GM18520 (cell line): ENCODE measurements at regions not wholly inside any gene's neighbourhood (a gene's known extent, or its start where the extent isn't known, plus 50 kb on each side); places are given as distances from the start of the nearest gene placed in this dataset.
"Not testable (repeated sequence)": the region's sequence is repeated elsewhere in the genome, so short reads cannot be mapped to it uniquely, and the experiment has no call there.

Experiments used
- ATAC-seq: cut with Tn5 transposase; IDR thresholded peaks from one replicate; pipeline ENCODE4 v1.9.1; 2021; ENCODE audit not compliant: unreplicated experiment

GRCh38 chr5:82714732-82715131 is 362.5 kb downstream of the TMEM167A start:
- not testable (repeated sequence) for ATAC-seq

GRCh38 chr5:82713811-82714210 is 363.4 kb downstream of the TMEM167A start:
- ATAC-seq, result no peak

- ATAC-seq, result no peak
Measured at GRCh38 chr5:82707741-82708140, 369.5 kb downstream of the TMEM167A start.

GRCh38 chr5:82704381-82704780 is 372.8 kb downstream of the TMEM167A start:
- ATAC-seq, result no peak

- no peak for ATAC-seq
Measured at GRCh38 chr5:82702046-82702445, 375.1 kb downstream of the TMEM167A start.

- no peak for ATAC-seq
Measured at GRCh38 chr5:82699737-82700136, 377.5 kb downstream of the TMEM167A start.

- no peak for ATAC-seq
Measured at GRCh38 chr5:82698026-82698425, 379.2 kb downstream of the TMEM167A start.

GRCh38 chr5:82694711-82695285 is 382.4 kb downstream of the TMEM167A start:
- no peak for ATAC-seq

- ATAC-seq, result no peak
Measured at GRCh38 chr5:82692826-82693225, 384.4 kb downstream of the TMEM167A start.

GRCh38 chr5:82684659-82685058 is 392.5 kb downstream of the TMEM167A start:
- no peak for ATAC-seq

- ATAC-seq, result no peak
Measured at GRCh38 chr5:82684165-82684564, 393.0 kb downstream of the TMEM167A start.

- ATAC-seq, result no peak
Measured at GRCh38 chr5:82679660-82680059, 397.5 kb downstream of the TMEM167A start.

GRCh38 chr5:82676661-82677060 is 398.5 kb upstream of the RPS23 start:
- peak; percentile 75 for ATAC-seq

GRCh38 chr5:82674671-82675070 is 396.5 kb upstream of the RPS23 start:
- ATAC-seq, result no peak

- no peak for ATAC-seq
Measured at GRCh38 chr5:82673057-82673809, 395.1 kb upstream of the RPS23 start.

GRCh38 chr5:82670692-82671091 is 392.5 kb upstream of the RPS23 start:
- no peak for ATAC-seq

GRCh38 chr5:82669720-82670119 is 391.6 kb upstream of the RPS23 start:
- no peak for ATAC-seq

- no peak for ATAC-seq
Measured at GRCh38 chr5:82666312-82666711, 388.2 kb upstream of the RPS23 start.

GRCh38 chr5:82664732-82665131 is 386.6 kb upstream of the RPS23 start:
- no peak for ATAC-seq

GRCh38 chr5:82663225-82663624 is 385.1 kb upstream of the RPS23 start:
- ATAC-seq, result no peak

GRCh38 chr5:82662340-82662739 is 384.2 kb upstream of the RPS23 start:
- no peak for ATAC-seq

GRCh38 chr5:82661933-82662332 is 383.8 kb upstream of the RPS23 start:
- ATAC-seq, result no peak

- ATAC-seq, result no peak
Measured at GRCh38 chr5:82661462-82661861, 383.3 kb upstream of the RPS23 start.
